ENCODE measurements at regions not wholly inside any gene's neighbourhood (a gene's known extent, or its start where the extent isn't known, plus 50 kb on each side); places are given as distances from the start of the nearest gene placed in this dataset.

DNA sequence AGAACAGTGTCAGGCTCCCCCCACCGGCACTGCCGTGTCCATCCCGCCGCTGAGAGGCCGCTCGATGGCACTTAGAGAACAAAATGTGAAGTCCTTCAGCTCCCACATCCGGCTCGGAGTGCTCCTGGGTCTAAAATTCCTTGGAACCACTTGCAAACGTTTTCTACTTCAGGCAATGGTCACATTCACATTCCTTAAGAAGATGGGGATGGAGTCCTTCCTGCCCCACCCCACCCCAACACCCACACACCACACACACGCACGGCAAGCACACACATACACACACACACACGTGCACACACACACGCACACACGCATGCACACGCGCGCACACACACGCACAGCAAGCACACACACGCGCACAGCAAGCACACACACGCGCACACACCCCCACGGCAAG is 83.4 kb downstream of the SOX1 start:
- Mint-ChIP-seq H3K27me3 (peaks cover 20% of the 10 kb centered on the region), H3K27ac (no peak overlapping the region), H3K4me3 (ENCODE audit: low read depth) (no peak overlapping the region), H3K4me1 (ENCODE audit: low read depth) (no peaks in the 10 kb centered on the region), H3K36me3 (ENCODE audit: insufficient read depth) (no peaks in the 10 kb centered on the region), H3K9me3 (ENCODE audit: low read depth) (peaks cover 6% of the 10 kb centered on the region)
- no peak for DNase-seq (ENCODE audit: low spot score, unreplicated experiment)
- TF ChIP-seq, protein P1, sequence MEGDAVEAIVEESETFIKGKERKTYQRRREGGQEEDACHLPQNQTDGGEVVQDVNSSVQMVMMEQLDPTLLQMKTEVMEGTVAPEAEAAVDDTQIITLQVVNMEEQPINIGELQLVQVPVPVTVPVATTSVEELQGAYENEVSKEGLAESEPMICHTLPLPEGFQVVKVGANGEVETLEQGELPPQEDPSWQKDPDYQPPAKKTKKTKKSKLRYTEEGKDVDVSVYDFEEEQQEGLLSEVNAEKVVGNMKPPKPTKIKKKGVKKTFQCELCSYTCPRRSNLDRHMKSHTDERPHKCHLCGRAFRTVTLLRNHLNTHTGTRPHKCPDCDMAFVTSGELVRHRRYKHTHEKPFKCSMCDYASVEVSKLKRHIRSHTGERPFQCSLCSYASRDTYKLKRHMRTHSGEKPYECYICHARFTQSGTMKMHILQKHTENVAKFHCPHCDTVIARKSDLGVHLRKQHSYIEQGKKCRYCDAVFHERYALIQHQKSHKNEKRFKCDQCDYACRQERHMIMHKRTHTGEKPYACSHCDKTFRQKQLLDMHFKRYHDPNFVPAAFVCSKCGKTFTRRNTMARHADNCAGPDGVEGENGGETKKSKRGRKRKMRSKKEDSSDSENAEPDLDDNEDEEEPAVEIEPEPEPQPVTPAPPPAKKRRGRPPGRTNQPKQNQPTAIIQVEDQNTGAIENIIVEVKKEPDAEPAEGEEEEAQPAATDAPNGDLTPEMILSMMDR (IDR thresholded peaks at IDR 0.05; ENCODE audit: unreplicated experiment) = no peak

DNA sequence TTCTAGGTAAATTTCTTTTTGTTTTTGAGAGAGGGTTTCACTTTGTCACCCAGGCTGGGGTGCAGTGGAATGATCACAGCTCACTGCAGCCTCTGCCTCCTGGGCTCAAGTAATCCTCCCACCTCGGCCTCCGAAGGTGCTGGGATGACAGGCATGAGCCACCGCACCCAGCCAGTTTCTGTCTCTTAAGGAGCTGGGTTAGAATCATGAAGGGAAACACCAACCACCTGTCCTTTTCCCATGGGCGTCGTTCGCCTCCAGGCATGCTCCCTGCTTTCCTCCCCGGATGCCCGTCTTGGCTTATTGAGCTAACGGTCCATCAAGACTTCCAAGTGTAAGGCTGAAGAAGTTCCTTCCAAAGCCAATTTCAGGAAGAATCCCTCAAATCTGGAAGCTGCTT is 85.9 kb downstream of the SOX1 start:
- TF ChIP-seq, protein P1 (IDR thresholded peaks at IDR 0.05; ENCODE audit: unreplicated experiment) = no peak

DNA sequence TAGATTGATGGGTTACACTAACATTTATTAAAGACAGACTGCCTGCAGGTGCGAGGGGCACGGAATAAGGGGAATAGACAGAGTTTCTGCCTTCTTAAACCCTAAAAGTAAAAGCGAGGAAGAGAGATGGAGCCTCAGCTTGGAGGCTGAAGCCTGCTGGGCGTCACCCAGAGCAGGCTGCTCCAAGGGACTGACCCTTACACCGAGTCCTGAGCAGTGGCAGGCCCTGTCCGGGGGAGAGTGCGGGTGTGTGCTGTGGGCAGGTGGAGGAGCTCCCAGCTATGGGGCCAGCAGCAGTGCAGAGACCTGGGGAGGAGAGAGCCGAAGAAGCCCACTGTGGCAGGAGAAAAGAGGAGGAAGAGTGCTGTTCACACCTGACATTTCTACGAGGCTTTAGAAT is 86.4 kb downstream of the SOX1 start:
- Mint-ChIP-seq H3K36me3 (ENCODE audit: insufficient read depth) (peaks cover 2% of the 10 kb centered on the region), H3K27ac (no peak overlapping the region), H3K4me1 (ENCODE audit: low read depth) (no peaks in the 10 kb centered on the region), H3K4me3 (ENCODE audit: low read depth) (no peak overlapping the region), H3K27me3 (peaks cover 22% of the 10 kb centered on the region), H3K9me3 (ENCODE audit: low read depth) (peaks cover 12% of the 10 kb centered on the region)
- DNase-seq (ENCODE audit: low spot score, unreplicated experiment) = no peak
- TF ChIP-seq, protein P1 (IDR thresholded peaks at IDR 0.05; ENCODE audit: unreplicated experiment) = no peak

More for the DNA sequence above, 85.9 kb downstream of the SOX1 start:
- H3K27me3 Mint-ChIP-seq = peaks cover 22% of the 10 kb centered on the region
- H3K27ac Mint-ChIP-seq = no peak overlapping the region
- DNase-seq (ENCODE audit: low spot score, unreplicated experiment) = no peak
- peaks cover 1% of the 10 kb centered on the region for H3K36me3 Mint-ChIP-seq (ENCODE audit: insufficient read depth)
- H3K4me3 Mint-ChIP-seq (ENCODE audit: low read depth) = no peak overlapping the region
- no peaks in the 10 kb centered on the region for H3K4me1 Mint-ChIP-seq (ENCODE audit: low read depth)
- H3K9me3 Mint-ChIP-seq (ENCODE audit: low read depth) = peaks cover 10% of the 10 kb centered on the region

DNA sequence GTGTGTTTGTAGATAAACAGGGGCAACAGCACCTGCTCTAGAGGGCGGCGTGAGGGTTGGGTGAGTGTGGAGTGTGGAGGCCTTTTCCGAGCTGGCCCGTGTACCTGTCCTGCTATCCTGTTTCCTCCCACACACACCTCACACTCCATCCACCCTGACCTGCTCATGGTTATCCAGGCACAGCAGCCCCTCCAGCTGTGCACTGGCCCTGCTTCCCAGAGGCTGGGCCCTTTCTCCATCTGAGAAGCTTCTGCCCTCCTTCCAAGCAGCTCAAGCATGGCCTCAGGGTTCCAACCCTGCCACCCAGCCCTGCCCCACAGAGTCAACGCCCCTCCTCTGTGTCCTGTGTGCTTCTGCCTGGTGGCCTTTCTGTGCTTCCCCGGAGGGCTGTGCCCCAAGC is 86.9 kb downstream of the SOX1 start:
- TF ChIP-seq, protein P1 (IDR thresholded peaks at IDR 0.05; ENCODE audit: unreplicated experiment) = no peak
- no peak for DNase-seq (ENCODE audit: low spot score, unreplicated experiment)
- Mint-ChIP-seq H3K27ac (no peak overlapping the region), H3K36me3 (ENCODE audit: insufficient read depth) (peaks cover 2% of the 10 kb centered on the region), H3K27me3 (peaks cover 22% of the 10 kb centered on the region), H3K9me3 (ENCODE audit: low read depth) (peaks cover 8% of the 10 kb centered on the region), H3K4me3 (ENCODE audit: low read depth) (no peak overlapping the region), H3K4me1 (ENCODE audit: low read depth) (no peaks in the 10 kb centered on the region)

DNA sequence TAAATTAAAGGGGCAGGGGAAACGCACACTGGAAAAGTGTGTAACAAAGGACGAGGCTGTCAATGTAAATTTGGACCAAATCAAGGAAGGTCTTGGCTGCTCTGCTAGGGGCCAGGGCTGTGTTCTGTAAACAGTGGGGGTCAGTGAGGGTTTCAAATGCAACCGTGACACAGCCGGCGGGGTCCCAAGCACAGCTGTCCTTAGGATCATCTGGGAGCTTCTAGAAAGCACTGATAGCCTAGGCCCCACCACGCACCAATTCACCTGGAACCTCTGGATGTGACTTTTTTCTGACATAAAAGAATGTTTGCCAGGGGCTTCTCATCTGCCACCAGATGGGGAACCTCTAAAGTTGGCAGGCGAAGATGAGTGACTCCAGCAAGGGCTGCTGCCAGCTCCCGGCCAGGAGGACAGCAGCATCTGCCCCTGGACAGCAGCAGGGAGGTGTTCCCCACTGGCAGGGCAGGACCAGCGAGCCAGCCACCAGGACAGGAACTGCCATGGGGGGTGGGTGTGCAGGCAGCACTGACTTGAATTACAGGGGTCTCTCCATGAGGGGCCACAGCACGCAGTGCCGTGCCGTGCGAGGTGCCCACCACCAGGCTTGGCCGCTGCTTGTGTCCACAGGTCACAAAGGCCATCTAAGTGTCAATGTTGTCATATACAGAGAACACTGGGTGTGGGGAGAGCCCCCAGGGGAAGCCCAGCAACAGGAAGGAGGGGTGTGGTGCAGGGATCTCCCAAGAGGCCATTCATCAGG is 87.5 kb downstream of the SOX1 start:
- peaks cover 6% of the 10 kb centered on the region for H3K9me3 Mint-ChIP-seq (ENCODE audit: low read depth)
- DNase-seq (ENCODE audit: low spot score, unreplicated experiment) = no peak
- TF ChIP-seq, protein P1 (IDR thresholded peaks at IDR 0.05; ENCODE audit: unreplicated experiment) = no peak
- H3K36me3 Mint-ChIP-seq (ENCODE audit: insufficient read depth) = peaks cover 2% of the 10 kb centered on the region
- H3K4me1 Mint-ChIP-seq (ENCODE audit: low read depth) = no peaks in the 10 kb centered on the region
- no peak overlapping the region for H3K27ac Mint-ChIP-seq
- H3K4me3 Mint-ChIP-seq (ENCODE audit: low read depth) = no peak overlapping the region
- peaks cover 22% of the 10 kb centered on the region for H3K27me3 Mint-ChIP-seq
